Testis (tissue), 2 donors: ENCODE measurements at regions not wholly inside any gene's neighbourhood (a gene's known extent, or its start where the extent isn't known, plus 50 kb on each side); places are given as distances from the start of the nearest gene placed in this dataset.

Experiments used
- DNase-seq: peaks from one replicate; pipeline ENCODE4 v3.0.0-alpha.2; 2019
- H3K27ac ChIP-seq, 2 donors: fragments of 200-600 bp; sonication (generic); one replicate each; pipeline ENCODE4 v1.5.1; 2019
- H3K27me3 ChIP-seq: fragments of 200-600 bp; sonication (generic); one replicate; pipeline ENCODE4 v1.5.1; 2019
- H3K36me3 ChIP-seq: fragments of 200-600 bp; sonication (generic); one replicate; pipeline ENCODE4 v1.5.1; 2017; ENCODE audit warnings: low read depth; ENCODE audit errors: missing control alignments
- H3K4me1 ChIP-seq: fragments of 200-600 bp; sonication (generic); one replicate; pipeline ENCODE4 v1.5.1; 2019
- H3K4me3 ChIP-seq, 2 donors: fragments of 200-600 bp; sonication (generic); one replicate each; pipeline ENCODE4 v1.5.1; 2017 to 2019
- H3K9me3 ChIP-seq: fragments of 200-600 bp; sonication (generic); one replicate; pipeline ENCODE4 v1.5.1; 2017
- CTCF ChIP-seq, 3 experiments: fragments of 450-650 bp in 2 of 3; fragments of 200-600 bp in 1 of 3; sonication (generic) in 1 of 3; IDR thresholded peaks; one replicate each; pipeline ENCODE4 v1.5.1; 2016 to 2019; ENCODE audit warnings: antibody characterized with exemption in 3 of 3, mild to moderate bottlenecking in 2 of 3, moderate library complexity in 1 of 3
- POLR2A ChIP-seq: fragments of 450-650 bp; IDR thresholded peaks from one replicate; pipeline ENCODE4 v1.6.1; 2017; ENCODE audit warnings: antibody characterized with exemption, mild to moderate bottlenecking, moderate library complexity
- WGBS, 2 donors: methylation state at CpG; one replicate each; pipeline ENCODE4 v1.1.5; 2018; 5-methylcytosine and 5-hydroxymethylcytosine counted together
- intact Hi-C: fragments of 100-400 bp; cut with DNase I; formaldehyde crosslinking; loops from one replicate; pipeline ENCODE4 v1.15.1; 2023; ENCODE audit warnings: low total_unique reads

- TF ChIP-seq POLR2A, result no peak
- TF ChIP-seq CTCF (IDR thresholded peaks at IDR 0.05), result no peak
- Histone ChIP-seq H3K27me3 (no peaks in the 10 kb centered on the region), H3K27ac (no peak overlapping the region), H3K4me1 (no peaks in the 10 kb centered on the region), H3K4me3 (no peak overlapping the region), H3K9me3 (no peaks in the 10 kb centered on the region), H3K36me3 (no peaks in the 10 kb centered on the region)
- no peak for DNase-seq
- intact Hi-C loops, result no loop called here
- 83 to 85% methylated on average over 9 of the region's 9 CpGs for WGBS, 2 donors
Measured at GRCh38 chr3:127107002-127107401, 85.9 kb upstream of the PRR23E start.

GRCh38 chr3:127107491-127108375 lies 85.2 kb upstream of the PRR23E start:
- no peak for TF ChIP-seq POLR2A
- no peak for TF ChIP-seq CTCF (IDR thresholded peaks at IDR 0.05)
- DNase-seq, result no peak
- intact Hi-C loops, result no loop called here
- no peaks in the 10 kb centered on the region for H3K36me3 ChIP-seq
- H3K4me3 ChIP-seq, result no peak overlapping the region
- no peaks in the 10 kb centered on the region for H3K4me1 ChIP-seq
- no peaks in the 10 kb centered on the region for H3K9me3 ChIP-seq
- H3K27ac ChIP-seq, result no peak overlapping the region
- no peaks in the 10 kb centered on the region for H3K27me3 ChIP-seq
- WGBS, 2 donors, result 96 to 97% methylated on average over 9 to 10 of the region's 10 CpGs

GRCh38 chr3:127108796-127109195 lies 84.1 kb upstream of the PRR23E start:
- Histone ChIP-seq H3K27ac (no peak overlapping the region), H3K4me3 (no peak overlapping the region), H3K9me3 (no peaks in the 10 kb centered on the region), H3K4me1 (no peaks in the 10 kb centered on the region), H3K27me3 (no peaks in the 10 kb centered on the region), H3K36me3 (no peaks in the 10 kb centered on the region)
- no peak for DNase-seq
- WGBS, 2 donors, result 88 to 100% methylated on average over 1 of the region's 1 CpG
- intact Hi-C loops, result no loop called here
- TF ChIP-seq CTCF (IDR thresholded peaks at IDR 0.05) (no peak), POLR2A (no peak)

- H3K36me3 ChIP-seq, result no peaks in the 10 kb centered on the region
Measured at GRCh38 chr3:127110982-127111693, 81.8 kb upstream of the PRR23E start.

GRCh38 chr3:127112796-127113570 lies 79.9 kb upstream of the PRR23E start:
- no peaks in the 10 kb centered on the region for H3K36me3 ChIP-seq
- no peaks in the 10 kb centered on the region for H3K27me3 ChIP-seq
- 67 to 69% methylated on average over 5 of the region's 5 CpGs for WGBS, 2 donors
- H3K4me1 ChIP-seq, result no peaks in the 10 kb centered on the region
- no peak overlapping the region for H3K4me3 ChIP-seq
- H3K27ac ChIP-seq, result no peak overlapping the region
- no peak for DNase-seq
- intact Hi-C loops, result no loop called here
- no peaks in the 10 kb centered on the region for H3K9me3 ChIP-seq
- TF ChIP-seq POLR2A (no peak), CTCF (IDR thresholded peaks at IDR 0.05) (no peak)

More at GRCh38 chr3:127110982-127111693, 81.8 kb upstream of the PRR23E start:
- no peak for DNase-seq
- Histone ChIP-seq H3K4me1 (no peaks in the 10 kb centered on the region), H3K9me3 (no peaks in the 10 kb centered on the region), H3K27me3 (no peaks in the 10 kb centered on the region), H3K4me3 (no peak overlapping the region), H3K27ac (no peak overlapping the region)
- intact Hi-C loops, result no loop called here
- TF ChIP-seq POLR2A, result no peak
- 70 to 80% methylated on average over 3 of the region's 3 CpGs for WGBS, 2 donors
